ENCODE measurements at regions not wholly inside any gene's neighbourhood (a gene's known extent, or its start where the extent isn't known, plus 50 kb on each side); places are given as distances from the start of the nearest gene placed in this dataset.

GRCh38 chr17:69764146-69764545 lies 310.9 kb upstream of the KCNJ16 start:
- DNase-seq (ENCODE audit: low spot score): no peak

GRCh38 chr17:69769050-69769449 lies 306.0 kb upstream of the KCNJ16 start:
- DNase-seq (ENCODE audit: low spot score): no peak

GRCh38 chr17:69773081-69773480 lies 301.9 kb upstream of the KCNJ16 start:
- no peak for DNase-seq (ENCODE audit: low spot score)

GRCh38 chr17:69779378-69780214 lies 295.4 kb upstream of the KCNJ16 start:
- no peak for DNase-seq (ENCODE audit: low spot score)

GRCh38 chr17:69783865-69784264 lies 291.2 kb upstream of the KCNJ16 start:
- no peak for DNase-seq (ENCODE audit: low spot score)

GRCh38 chr17:69788957-69789356 lies 286.1 kb upstream of the KCNJ16 start:
- DNase-seq (ENCODE audit: low spot score): no peak

GRCh38 chr17:69796078-69796477 lies 278.9 kb upstream of the KCNJ16 start:
- DNase-seq (ENCODE audit: low spot score): no peak

GRCh38 chr17:69800870-69801269 lies 274.2 kb upstream of the KCNJ16 start:
- DNase-seq (ENCODE audit: low spot score): no peak

- no peak for DNase-seq (ENCODE audit: low spot score)
These were observed 273.7 kb upstream of the KCNJ16 start for GRCh38 chr17:69801368-69801767.

- no peak for DNase-seq (ENCODE audit: low spot score)
These were observed 272.8 kb upstream of the KCNJ16 start for GRCh38 chr17:69802045-69802740.

GRCh38 chr17:69809331-69809730 lies 265.7 kb upstream of the KCNJ16 start:
- DNase-seq (ENCODE audit: low spot score): no peak

- no peak for DNase-seq (ENCODE audit: low spot score)
These were observed 264.6 kb upstream of the KCNJ16 start for GRCh38 chr17:69810326-69810965.

- DNase-seq (ENCODE audit: low spot score): no peak
These were observed 262.7 kb upstream of the KCNJ16 start for GRCh38 chr17:69812240-69812837.

GRCh38 chr17:69814031-69814430 lies 261.0 kb upstream of the KCNJ16 start:
- no peak for DNase-seq (ENCODE audit: low spot score)

- no peak for DNase-seq (ENCODE audit: low spot score)
These were observed 259.6 kb upstream of the KCNJ16 start for GRCh38 chr17:69815406-69815805.

GRCh38 chr17:69818467-69818866 lies 256.6 kb upstream of the KCNJ16 start:
- no peak for DNase-seq (ENCODE audit: low spot score)

GRCh38 chr17:69819316-69820087 lies 255.5 kb upstream of the KCNJ16 start:
- no peak for DNase-seq (ENCODE audit: low spot score)

GRCh38 chr17:69820876-69821473 lies 254.1 kb upstream of the KCNJ16 start:
- no peak for DNase-seq (ENCODE audit: low spot score)

- no peak for DNase-seq (ENCODE audit: low spot score)
These were observed 252.6 kb upstream of the KCNJ16 start for GRCh38 chr17:69822314-69822875.

GRCh38 chr17:69828087-69828486 lies 246.9 kb upstream of the KCNJ16 start:
- DNase-seq (ENCODE audit: low spot score): no peak

GRCh38 chr17:69834494-69834893 lies 240.5 kb upstream of the KCNJ16 start:
- DNase-seq (ENCODE audit: low spot score): no peak
